Endothelial cell of umbilical vein (primary cell): ENCODE measurements at regions not wholly inside any gene's neighbourhood (a gene's known extent, or its start where the extent isn't known, plus 50 kb on each side); places are given as distances from the start of the nearest gene placed in this dataset.

Experiments
- BruUV-seq: library from RNA; stranded (reverse); fragments of 400-500 nt; replicated peaks from 2 replicates; lab custom pipeline; 2021; lab: Mats Ljungman, UMichigan
- CTCF ChIA-PET: fragments of 300-600, 350-600 bp; sonication (Branson Sonifier 250); formaldehyde crosslinking; loops from one replicate; lab custom pipeline; 2021; ENCODE audit warnings: antibody characterized with exemption, inconsistent platforms; lab: Charles Lee
- POLR2A ChIA-PET: fragments of 300-600, 350-600 bp; sonication (Branson Sonifier 250); formaldehyde crosslinking; loops from one replicate; lab custom pipeline; 2021; ENCODE audit warnings: antibody characterized with exemption, inconsistent platforms; lab: Charles Lee
- DNase-seq: peaks from one replicate; pipeline ENCODE4 v3.0.0-alpha.2; 2011; ENCODE audit warnings: low read depth, low spot score
- FAIRE-seq: peaks from 2 replicates; lab custom pipeline; 2011; peaks lifted over from hg19 to GRCh38; lab: Jason Lieb, UNC
- H2AFZ ChIP-seq: 2 replicates; pipeline ENCODE4 v1.6.0; 2012; ENCODE audit warnings: low read depth, low read length, control low read depth, inconsistent platforms
- H3K27ac ChIP-seq: 2 replicates; pipeline ENCODE4 v1.5.1; 2011; ENCODE audit warnings: low read depth, mild to moderate bottlenecking, control low read depth, low read length, moderate library complexity; ENCODE audit not compliant: insufficient read depth
- H3K27me3 ChIP-seq, 2 experiments: 2 replicates each; pipeline versions ENCODE4 v1.6.0 to v1.6.1; 2011; ENCODE audit warnings: low read length in 2 of 2, mixed read lengths in 1 of 2; ENCODE audit not compliant: control insufficient read depth in 2 of 2, insufficient read depth in 2 of 2
- H3K36me3 ChIP-seq, 2 experiments: 2 replicates in 1 of 2; 3 replicates in 1 of 2; pipeline ENCODE4 v1.5.1; 2011; ENCODE audit warnings: low read length in 2 of 2, mild to moderate bottlenecking in 1 of 2, moderate library complexity in 1 of 2; ENCODE audit not compliant: control insufficient read depth in 2 of 2, insufficient read depth in 2 of 2; ENCODE audit errors: extremely low read depth in 1 of 2
- H3K4me1 ChIP-seq: 3 replicates; pipeline ENCODE4 v1.5.1; 2011; ENCODE audit warnings: mild to moderate bottlenecking, low read length; ENCODE audit not compliant: control insufficient read depth, insufficient read depth; ENCODE audit errors: extremely low read depth
- H3K4me2 ChIP-seq: 2 replicates; pipeline ENCODE4 v1.6.1; 2011; ENCODE audit warnings: low read length, control low read depth, mixed read lengths; ENCODE audit not compliant: insufficient read depth
- H3K4me3 ChIP-seq, 3 experiments: fragments of 200-600 bp in 1 of 3; sonication (generic), shearing (Covaris generic) in 1 of 3; replicated peaks in 1 of 3; 2 replicates each; pipeline ENCODE4 v1.5.1; 2011 to 2016; ENCODE audit warnings: control low read depth in 3 of 3, low read length in 3 of 3, mild to moderate bottlenecking in 2 of 3, inconsistent platforms in 1 of 3, low read depth in 1 of 3, moderate library complexity in 1 of 3; ENCODE audit not compliant: insufficient read depth in 1 of 3
- H3K79me2 ChIP-seq: 2 replicates; pipeline ENCODE4 v1.6.0; 2012; ENCODE audit warnings: low read length, inconsistent platforms; ENCODE audit not compliant: control insufficient read depth, insufficient read depth
- H3K9ac ChIP-seq: replicated peaks from 2 replicates; pipeline ENCODE3; 2011; ENCODE audit warnings: low read length, control low read depth; ENCODE audit not compliant: insufficient read depth; ENCODE audit errors: extremely low read depth
- H3K9me1 ChIP-seq: replicated peaks from 3 replicates; pipeline ENCODE4 v1.6.0; 2011; ENCODE audit warnings: mild to moderate bottlenecking, low read length; ENCODE audit not compliant: control insufficient read depth, insufficient read depth; ENCODE audit errors: extremely low read depth
- H3K9me3 ChIP-seq: replicated peaks from 2 replicates; pipeline ENCODE4 v1.5.1; 2012; ENCODE audit warnings: low read length, inconsistent platforms; ENCODE audit not compliant: control insufficient read depth, insufficient read depth
- H4K20me1 ChIP-seq: replicated peaks from 2 replicates; pipeline ENCODE3; 2011; ENCODE audit warnings: mild to moderate bottlenecking, low read length; ENCODE audit not compliant: control insufficient read depth, insufficient read depth; ENCODE audit errors: extremely low read depth
- EZH2 ChIP-seq: IDR thresholded peaks from 2 replicates; pipeline ENCODE4 v1.6.1; 2012; ENCODE audit warnings: borderline replicate concordance, low read depth, mild to moderate bottlenecking, moderate library complexity, low read length, inconsistent platforms; ENCODE audit not compliant: severe bottlenecking
- FOS ChIP-seq: IDR thresholded peaks from 2 replicates; pipeline ENCODE4 v1.6.1; 2011; ENCODE audit warnings: mild to moderate bottlenecking, low read length, moderate library complexity, borderline replicate concordance; ENCODE audit not compliant: insufficient read depth
- GATA2 ChIP-seq: IDR thresholded peaks from 2 replicates; pipeline ENCODE4 v1.7.0; 2011; ENCODE audit warnings: low read depth, mild to moderate bottlenecking, moderate library complexity, mixed read lengths, low read length; ENCODE audit not compliant: insufficient read length, insufficient read depth
- JUN ChIP-seq: IDR thresholded peaks from 2 replicates; pipeline ENCODE4 v1.6.1; 2011; ENCODE audit warnings: borderline replicate concordance, low read depth; ENCODE audit not compliant: insufficient read length, insufficient read depth
- MYC ChIP-seq: IDR thresholded peaks from one replicate; pipeline ENCODE4 v1.6.1; 2011; ENCODE audit warnings: mild to moderate bottlenecking, low read depth, low read length
- POLR2A ChIP-seq: IDR thresholded peaks from 2 replicates; pipeline ENCODE4 v1.6.1; 2012; ENCODE audit warnings: low read depth, mild to moderate bottlenecking, control low read depth, low read length
- POLR2AphosphoS5 ChIP-seq: IDR thresholded peaks from 2 replicates; pipeline ENCODE4 v1.6.1; 2012; ENCODE audit warnings: low read depth, mild to moderate bottlenecking, control low read depth, low read length, moderate library complexity; ENCODE audit not compliant: insufficient read depth
- dilution Hi-C: fragments of 300-500 bp; cut with MboI; formaldehyde crosslinking; loops from one replicate; pipeline ENCODE4 v1.15.0; 2019; ENCODE audit warnings: low sequenced_read_pairs; ENCODE audit not compliant: extremely low pct_ligation_motif_present
- intact Hi-C: fragments of 100-400 bp; cut with micrococcal nuclease; formaldehyde crosslinking; loops from one replicate; pipeline ENCODE4 v1.10.0; 2022
- TF ChIP-seq, protein P1 (sequence below): IDR thresholded peaks from 2 replicates; pipeline ENCODE4 v1.6.1; 2011; ENCODE audit not compliant: insufficient read depth, insufficient read length
- TF ChIP-seq, protein P2 (sequence below), 2 donors: IDR thresholded peaks; 1 replicate in 1 of 2; 2 replicates in 1 of 2; pipeline ENCODE4 v1.5.1; 2011; ENCODE audit warnings: low read length in 2 of 2, mild to moderate bottlenecking in 2 of 2, moderate library complexity in 2 of 2, control low read depth in 1 of 2, inconsistent platforms in 1 of 2, low read depth in 1 of 2; ENCODE audit not compliant: insufficient read depth in 1 of 2; ENCODE audit errors: extremely low read depth in 1 of 2

DNA sequence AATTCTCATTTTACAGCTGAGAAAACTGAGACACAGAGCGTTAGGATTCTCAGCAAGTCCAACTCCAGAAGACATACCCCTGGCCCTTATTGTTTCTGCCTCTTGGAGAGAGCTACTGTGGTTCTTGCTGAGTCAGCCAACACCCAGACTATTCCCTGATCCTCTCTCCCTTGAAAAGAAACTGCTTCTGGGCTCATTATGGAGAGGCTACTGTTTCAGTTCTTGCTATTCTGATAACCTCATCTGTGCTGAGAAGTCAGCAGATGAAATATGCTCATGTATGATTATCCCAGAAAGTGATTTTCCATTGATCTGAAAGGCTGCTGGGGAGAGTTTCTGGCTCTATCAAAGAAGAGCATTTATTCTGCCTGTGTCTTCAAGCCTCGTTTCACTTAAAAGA lies 455.6 kb upstream of the COBL start:
- dilution Hi-C loops, result no loop called here
- Histone ChIP-seq H3K27ac (no peak overlapping the region), H3K9me3 (no peaks in the 10 kb centered on the region), H3K79me2 (no peaks in the 10 kb centered on the region), H3K27me3 (no peaks in the 10 kb centered on the region), H3K9ac (no peak overlapping the region), H2AFZ (no peak overlapping the region), H3K4me1 (no peaks in the 10 kb centered on the region), H3K9me1 (no peaks in the 10 kb centered on the region), H3K36me3 (no peaks in the 10 kb centered on the region), H3K4me3 (no peak overlapping the region), H3K4me2 (no peak overlapping the region), H4K20me1 (no peaks in the 10 kb centered on the region)
- intact Hi-C loops, result no loop called here
- ChIA-PET CTCF (no interaction called here), POLR2A (no interaction called here)
- DNase-seq, result no peak
- TF ChIP-seq, protein P1, sequence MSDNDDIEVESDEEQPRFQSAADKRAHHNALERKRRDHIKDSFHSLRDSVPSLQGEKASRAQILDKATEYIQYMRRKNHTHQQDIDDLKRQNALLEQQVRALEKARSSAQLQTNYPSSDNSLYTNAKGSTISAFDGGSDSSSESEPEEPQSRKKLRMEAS, result no peak
- TF ChIP-seq, protein P2, sequence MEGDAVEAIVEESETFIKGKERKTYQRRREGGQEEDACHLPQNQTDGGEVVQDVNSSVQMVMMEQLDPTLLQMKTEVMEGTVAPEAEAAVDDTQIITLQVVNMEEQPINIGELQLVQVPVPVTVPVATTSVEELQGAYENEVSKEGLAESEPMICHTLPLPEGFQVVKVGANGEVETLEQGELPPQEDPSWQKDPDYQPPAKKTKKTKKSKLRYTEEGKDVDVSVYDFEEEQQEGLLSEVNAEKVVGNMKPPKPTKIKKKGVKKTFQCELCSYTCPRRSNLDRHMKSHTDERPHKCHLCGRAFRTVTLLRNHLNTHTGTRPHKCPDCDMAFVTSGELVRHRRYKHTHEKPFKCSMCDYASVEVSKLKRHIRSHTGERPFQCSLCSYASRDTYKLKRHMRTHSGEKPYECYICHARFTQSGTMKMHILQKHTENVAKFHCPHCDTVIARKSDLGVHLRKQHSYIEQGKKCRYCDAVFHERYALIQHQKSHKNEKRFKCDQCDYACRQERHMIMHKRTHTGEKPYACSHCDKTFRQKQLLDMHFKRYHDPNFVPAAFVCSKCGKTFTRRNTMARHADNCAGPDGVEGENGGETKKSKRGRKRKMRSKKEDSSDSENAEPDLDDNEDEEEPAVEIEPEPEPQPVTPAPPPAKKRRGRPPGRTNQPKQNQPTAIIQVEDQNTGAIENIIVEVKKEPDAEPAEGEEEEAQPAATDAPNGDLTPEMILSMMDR (IDR thresholded peaks at IDR 0.05; ENCODE audit: extremely low read depth in 1 of 2, insufficient read depth in 1 of 2, low read depth in 1 of 2, low read length in 2 of 2), result no peak
- no peak for TF ChIP-seq EZH2
- no peak for TF ChIP-seq MYC
- no peak for TF ChIP-seq POLR2AphosphoS5
- TF ChIP-seq JUN, result no peak
- TF ChIP-seq FOS, result no peak
- TF ChIP-seq POLR2A, result no peak
- no peak for TF ChIP-seq GATA2
- BruUV-seq, result no TSS peak
- no peak for FAIRE-seq
